HG03108 (cell line): ENCODE measurements at regions not wholly inside any gene's neighbourhood (a gene's known extent, or its start where the extent isn't known, plus 50 kb on each side); places are given as distances from the start of the nearest gene placed in this dataset.
"Not testable (repeated sequence)": the region's sequence is repeated elsewhere in the genome, so short reads cannot be mapped to it uniquely, and the experiment has no call there.

ENCODE experiments used
- ATAC-seq: cut with Tn5 transposase; IDR thresholded peaks from one replicate; pipeline ENCODE4 v1.9.1; 2021; ENCODE audit warnings: moderate library complexity; ENCODE audit not compliant: unreplicated experiment

GRCh38 chr4:84028340-84028739, 470.8 kb downstream of the NKX6-1 start:
- no peak for ATAC-seq

- ATAC-seq, result no peak
Measured at GRCh38 chr4:84024405-84024804, 474.7 kb downstream of the NKX6-1 start.

- ATAC-seq, result no peak
Measured at GRCh38 chr4:84022564-84022963, 476.5 kb downstream of the NKX6-1 start.

- no peak for ATAC-seq
Measured at GRCh38 chr4:84019626-84020025, 479.5 kb downstream of the NKX6-1 start.

GRCh38 chr4:84003046-84003445, 467.1 kb downstream of the GPAT3 start:
- ATAC-seq, result no peak

GRCh38 chr4:84001876-84002569, 466.1 kb downstream of the GPAT3 start:
- no peak for ATAC-seq

- no peak for ATAC-seq
Measured at GRCh38 chr4:83996254-83996653, 460.3 kb downstream of the GPAT3 start.

GRCh38 chr4:83993774-83994173, 457.9 kb downstream of the GPAT3 start:
- no peak for ATAC-seq

- no peak for ATAC-seq
Measured at GRCh38 chr4:83989835-83990234, 453.9 kb downstream of the GPAT3 start.

- no peak for ATAC-seq
Measured at GRCh38 chr4:83981156-83981555, 445.2 kb downstream of the GPAT3 start.

- no peak for ATAC-seq
Measured at GRCh38 chr4:83979773-83980172, 443.9 kb downstream of the GPAT3 start.

GRCh38 chr4:83974111-83974780, 438.3 kb downstream of the GPAT3 start:
- ATAC-seq, result no peak

- ATAC-seq, result no peak
Measured at GRCh38 chr4:83964996-83965541, 429.2 kb downstream of the GPAT3 start.

GRCh38 chr4:83962492-83962891, 426.6 kb downstream of the GPAT3 start:
- ATAC-seq, result no peak

GRCh38 chr4:83961575-83961974, 425.7 kb downstream of the GPAT3 start:
- ATAC-seq, result no peak

- ATAC-seq, result no peak
Measured at GRCh38 chr4:83959160-83959559, 423.3 kb downstream of the GPAT3 start.

GRCh38 chr4:83947830-83948193, 411.9 kb downstream of the GPAT3 start:
- no peak for ATAC-seq

GRCh38 chr4:83947125-83947829, 411.4 kb downstream of the GPAT3 start:
- no peak for ATAC-seq

GRCh38 chr4:83943691-83944090, 407.8 kb downstream of the GPAT3 start:
- not testable (repeated sequence) for ATAC-seq

GRCh38 chr4:83932750-83933391, 397.0 kb downstream of the GPAT3 start:
- no peak for ATAC-seq
